Upper lobe of right lung (tissue), 1 donor: ENCODE measurements at regions not wholly inside any gene's neighbourhood (a gene's known extent, or its start where the extent isn't known, plus 50 kb on each side); places are given as distances from the start of the nearest gene placed in this dataset.

Experiments
- ATAC-seq: fragments of 200-7000 bp; cut with Tn5 transposase; one replicate; pipeline ENCODE4 v1.9.1; 2020; ENCODE audit warnings: mild to moderate bottlenecking, moderate library complexity
- DNase-seq: peaks from one replicate; pipeline ENCODE4 v3.0.0-alpha.2; 2020
- H3K27ac ChIP-seq: fragments of 200-600 bp; one replicate; pipeline ENCODE4 v1.8.0; 2022
- H3K27me3 ChIP-seq: fragments of 200-600 bp; one replicate; pipeline ENCODE4 v1.8.0; 2022; ENCODE audit warnings: mild to moderate bottlenecking
- H3K36me3 ChIP-seq: fragments of 200-600 bp; one replicate; pipeline ENCODE4 v1.8.0; 2022
- H3K4me1 ChIP-seq: fragments of 200-600 bp; one replicate; pipeline ENCODE4 v1.8.0; 2022
- H3K4me3 ChIP-seq: fragments of 200-600 bp; one replicate; pipeline ENCODE4 v1.8.0; 2022; ENCODE audit warnings: mild to moderate bottlenecking
- H3K9me3 ChIP-seq: fragments of 200-600 bp; one replicate; pipeline ENCODE4 v1.8.0; 2022
- intact Hi-C: fragments of 100-400 bp; cut with DNase I; formaldehyde crosslinking; loops from one replicate; pipeline ENCODE4 v1.11.0; 2022
- TF ChIP-seq, protein P1 (sequence below): fragments of 200-600 bp; IDR thresholded peaks from one replicate; pipeline ENCODE4 v1.8.0; 2022; ENCODE audit warnings: antibody characterized with exemption
- donor health status: DM: no; HTN: yes; CAD: no; lungs with severe emphysema.

DNA sequence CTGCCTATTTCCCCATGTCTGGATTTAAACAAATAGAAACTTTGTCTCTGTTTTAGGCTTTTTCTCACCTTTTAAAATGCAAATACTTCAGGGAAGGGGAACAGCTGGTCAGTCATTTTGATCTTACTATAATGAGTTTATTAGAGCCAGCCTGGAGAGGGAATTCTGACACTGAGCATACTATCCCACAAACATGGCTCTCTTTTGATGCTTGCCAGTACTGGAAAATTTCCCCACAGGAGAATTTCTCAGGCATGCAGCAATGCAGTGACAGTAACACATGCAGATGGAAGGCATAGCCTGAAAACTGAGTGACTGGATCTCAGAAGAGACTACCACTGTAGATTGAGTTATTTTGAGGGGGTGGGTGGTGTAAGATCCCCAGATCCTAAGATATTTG lies 974.3 kb upstream of the CELF4 start:
- no peak overlapping the region for H3K27ac ChIP-seq
- no peaks in the 10 kb centered on the region for H3K9me3 ChIP-seq
- no peaks in the 10 kb centered on the region for H3K36me3 ChIP-seq
- ATAC-seq: no peak
- no peak for DNase-seq
- no peaks in the 10 kb centered on the region for H3K27me3 ChIP-seq
- TF ChIP-seq, protein P1, sequence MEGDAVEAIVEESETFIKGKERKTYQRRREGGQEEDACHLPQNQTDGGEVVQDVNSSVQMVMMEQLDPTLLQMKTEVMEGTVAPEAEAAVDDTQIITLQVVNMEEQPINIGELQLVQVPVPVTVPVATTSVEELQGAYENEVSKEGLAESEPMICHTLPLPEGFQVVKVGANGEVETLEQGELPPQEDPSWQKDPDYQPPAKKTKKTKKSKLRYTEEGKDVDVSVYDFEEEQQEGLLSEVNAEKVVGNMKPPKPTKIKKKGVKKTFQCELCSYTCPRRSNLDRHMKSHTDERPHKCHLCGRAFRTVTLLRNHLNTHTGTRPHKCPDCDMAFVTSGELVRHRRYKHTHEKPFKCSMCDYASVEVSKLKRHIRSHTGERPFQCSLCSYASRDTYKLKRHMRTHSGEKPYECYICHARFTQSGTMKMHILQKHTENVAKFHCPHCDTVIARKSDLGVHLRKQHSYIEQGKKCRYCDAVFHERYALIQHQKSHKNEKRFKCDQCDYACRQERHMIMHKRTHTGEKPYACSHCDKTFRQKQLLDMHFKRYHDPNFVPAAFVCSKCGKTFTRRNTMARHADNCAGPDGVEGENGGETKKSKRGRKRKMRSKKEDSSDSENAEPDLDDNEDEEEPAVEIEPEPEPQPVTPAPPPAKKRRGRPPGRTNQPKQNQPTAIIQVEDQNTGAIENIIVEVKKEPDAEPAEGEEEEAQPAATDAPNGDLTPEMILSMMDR: no peak
- no peaks in the 10 kb centered on the region for H3K4me1 ChIP-seq
- intact Hi-C loops: no loop called here
- no peak overlapping the region for H3K4me3 ChIP-seq

DNA sequence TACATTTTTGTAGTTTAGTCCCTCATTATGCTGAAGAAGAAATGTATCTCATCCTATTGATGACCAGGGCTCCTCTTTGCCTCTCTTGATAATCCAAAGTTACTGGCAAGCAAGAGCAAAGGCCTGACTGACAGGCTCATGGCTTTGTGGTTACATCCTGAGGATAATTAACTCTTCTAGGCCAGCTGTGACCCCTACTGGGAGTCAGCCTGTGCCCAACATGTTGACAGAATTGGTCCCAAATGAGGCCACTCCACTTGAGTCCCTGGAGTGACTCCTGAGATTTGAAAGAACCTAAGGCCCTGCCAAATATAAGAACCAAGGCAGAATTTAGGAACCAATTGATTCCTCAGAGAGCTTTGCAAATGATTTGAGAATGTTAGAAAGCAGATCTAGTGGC lies 973.8 kb upstream of the CELF4 start:
- Histone ChIP-seq H3K27me3 (no peaks in the 10 kb centered on the region), H3K36me3 (no peaks in the 10 kb centered on the region), H3K4me3 (no peak overlapping the region), H3K27ac (no peak overlapping the region), H3K9me3 (no peaks in the 10 kb centered on the region), H3K4me1 (no peaks in the 10 kb centered on the region)
- TF ChIP-seq, protein P1: no peak
- no peak for DNase-seq
- intact Hi-C loops: no loop called here
- ATAC-seq: no peak

DNA sequence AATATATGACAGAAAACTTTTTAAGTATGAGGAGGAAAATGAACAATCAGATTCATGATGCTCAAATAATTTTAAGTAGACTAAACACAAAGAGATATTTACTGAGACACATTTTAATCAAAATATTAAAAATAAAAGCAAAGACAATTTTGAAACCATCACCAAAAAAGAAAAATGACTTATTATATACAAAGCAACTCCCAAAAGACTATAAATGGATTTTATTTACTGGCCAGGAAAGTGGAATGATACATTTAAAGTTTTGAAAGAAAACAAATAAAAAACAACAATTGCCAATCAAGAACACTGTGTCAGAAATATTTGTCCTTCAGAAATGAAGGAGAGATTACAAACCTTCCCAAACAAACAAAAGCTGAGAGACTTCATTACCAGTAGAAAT lies 968.5 kb upstream of the CELF4 start:
- DNase-seq: no peak
- intact Hi-C loops: no loop called here
- H3K4me1 ChIP-seq: no peaks in the 10 kb centered on the region
- H3K9me3 ChIP-seq: no peaks in the 10 kb centered on the region
- H3K4me3 ChIP-seq: no peak overlapping the region
- no peak for ATAC-seq
- H3K27ac ChIP-seq: no peak overlapping the region
- H3K27me3 ChIP-seq: no peaks in the 10 kb centered on the region
- TF ChIP-seq, protein P1: no peak
- no peaks in the 10 kb centered on the region for H3K36me3 ChIP-seq

DNA sequence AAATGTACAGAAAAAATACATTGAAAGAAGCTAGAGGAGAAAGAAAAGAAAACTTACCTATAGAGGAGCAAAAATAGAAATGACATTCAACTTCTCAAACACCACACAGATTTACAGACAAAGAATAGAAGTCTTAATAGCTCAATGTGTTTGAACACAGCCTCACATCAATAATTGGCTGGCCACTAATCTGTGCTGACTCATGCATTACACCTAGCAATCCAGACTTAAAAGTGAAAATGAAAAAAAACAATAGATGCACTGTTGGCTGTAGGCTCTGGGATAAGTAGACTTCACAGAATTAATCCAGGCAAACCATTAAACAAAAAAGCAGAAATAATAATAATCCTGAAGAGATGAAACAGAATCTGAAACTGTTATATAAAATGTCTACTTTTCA lies 961.3 kb upstream of the CELF4 start:
- intact Hi-C loops: no loop called here
- H3K9me3 ChIP-seq: no peaks in the 10 kb centered on the region
- H3K4me3 ChIP-seq: no peak overlapping the region
- ATAC-seq: no peak
- no peaks in the 10 kb centered on the region for H3K4me1 ChIP-seq
- H3K36me3 ChIP-seq: no peaks in the 10 kb centered on the region
- TF ChIP-seq, protein P1: no peak
- H3K27ac ChIP-seq: no peak overlapping the region
- H3K27me3 ChIP-seq: no peaks in the 10 kb centered on the region
- DNase-seq: no peak

DNA sequence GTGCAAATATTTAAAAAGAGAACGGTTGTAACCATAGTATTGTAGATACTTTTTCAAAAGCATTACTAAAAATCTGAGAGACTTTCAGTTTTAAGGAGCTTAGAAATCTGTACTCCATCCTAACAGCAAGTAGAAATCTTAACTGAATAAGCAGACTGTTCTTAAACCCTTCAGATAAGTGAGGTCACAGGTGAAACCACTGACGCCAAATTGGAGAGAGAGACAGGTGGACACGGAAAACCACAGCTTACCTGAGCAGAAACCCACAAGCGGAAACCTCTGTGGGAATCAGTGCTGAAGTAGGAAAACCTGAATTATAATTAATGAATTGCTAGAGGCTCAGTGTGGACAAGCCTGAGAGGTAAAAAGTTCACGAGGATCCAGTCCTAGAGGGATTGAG lies 959.4 kb upstream of the CELF4 start:
- intact Hi-C loops: no loop called here
- no peak overlapping the region for H3K4me3 ChIP-seq
- H3K27ac ChIP-seq: no peak overlapping the region
- no peaks in the 10 kb centered on the region for H3K4me1 ChIP-seq
- TF ChIP-seq, protein P1: no peak
- peak; percentile 40 for ATAC-seq
- H3K27me3 ChIP-seq: no peaks in the 10 kb centered on the region
- no peaks in the 10 kb centered on the region for H3K9me3 ChIP-seq
- H3K36me3 ChIP-seq: no peaks in the 10 kb centered on the region
- DNase-seq: no peak

DNA sequence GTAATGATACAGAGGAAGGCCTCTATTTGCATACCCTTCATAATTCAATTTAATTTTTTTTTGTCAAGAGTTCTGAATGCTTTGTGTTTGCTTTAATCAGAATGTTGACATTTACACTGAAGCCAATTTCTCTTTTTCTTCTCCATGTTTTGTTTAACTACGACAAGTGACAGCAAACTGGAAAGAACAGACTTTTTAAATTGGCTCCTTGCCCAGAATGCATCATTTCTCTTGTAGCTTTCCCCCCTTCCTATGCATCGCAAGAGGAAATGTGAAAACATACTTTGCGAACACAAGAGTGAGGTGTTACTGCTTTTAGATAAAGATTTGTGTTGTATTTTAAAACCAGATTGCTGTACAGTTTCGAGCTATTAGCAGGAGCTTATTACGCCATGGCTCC lies 955.2 kb upstream of the CELF4 start:
- TF ChIP-seq, protein P1: no peak
- Histone ChIP-seq H3K27me3 (no peaks in the 10 kb centered on the region), H3K36me3 (no peaks in the 10 kb centered on the region), H3K9me3 (no peaks in the 10 kb centered on the region), H3K4me3 (no peak overlapping the region), H3K4me1 (no peaks in the 10 kb centered on the region), H3K27ac (no peak overlapping the region)
- DNase-seq (no peak), ATAC-seq (no peak)
- intact Hi-C loops: no loop called here
